Skeletal muscle cell (primary cell): ENCODE measurements at regions not wholly inside any gene's neighbourhood (a gene's known extent, or its start where the extent isn't known, plus 50 kb on each side); places are given as distances from the start of the nearest gene placed in this dataset.

Experiments used
- DNase-seq: peaks from one replicate; pipeline ENCODE4 v3.0.0-alpha.2; 2010; ENCODE audit warnings: low read depth
- H3K4me3 ChIP-seq: 2 replicates; pipeline ENCODE4 v1.5.1; 2011; ENCODE audit warnings: low read depth, mild to moderate bottlenecking, control low read depth, low read length, moderate library complexity

DNA sequence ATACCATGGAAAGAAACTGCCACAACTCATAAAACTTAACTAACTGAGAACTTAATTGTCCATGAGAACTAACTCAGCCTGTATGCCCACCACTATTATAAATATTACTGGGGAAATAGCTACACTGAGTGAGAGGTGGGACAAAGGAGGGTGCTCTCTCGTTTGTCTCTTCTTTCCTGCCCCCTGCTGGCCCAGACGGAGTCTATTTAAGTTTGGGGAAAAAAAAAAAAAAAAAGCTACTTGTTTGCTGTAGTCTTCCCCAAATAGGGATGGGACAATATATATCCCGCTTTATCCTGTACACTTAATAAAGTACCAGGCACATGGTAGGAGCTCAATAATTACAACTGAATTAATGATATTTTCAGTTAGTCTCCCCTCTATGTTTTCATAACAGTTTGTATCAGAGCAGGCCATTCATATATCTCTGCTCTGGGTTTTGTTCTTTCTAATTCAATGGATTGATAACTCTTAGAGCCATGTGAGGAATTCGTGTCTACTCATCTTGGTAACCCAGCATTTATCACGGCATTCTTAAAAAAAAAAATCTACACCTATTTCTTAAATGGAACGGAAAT is 647.6 kb upstream of the PKDCC start:
- no peak for DNase-seq
- H3K4me3 ChIP-seq = no peak overlapping the region

DNA sequence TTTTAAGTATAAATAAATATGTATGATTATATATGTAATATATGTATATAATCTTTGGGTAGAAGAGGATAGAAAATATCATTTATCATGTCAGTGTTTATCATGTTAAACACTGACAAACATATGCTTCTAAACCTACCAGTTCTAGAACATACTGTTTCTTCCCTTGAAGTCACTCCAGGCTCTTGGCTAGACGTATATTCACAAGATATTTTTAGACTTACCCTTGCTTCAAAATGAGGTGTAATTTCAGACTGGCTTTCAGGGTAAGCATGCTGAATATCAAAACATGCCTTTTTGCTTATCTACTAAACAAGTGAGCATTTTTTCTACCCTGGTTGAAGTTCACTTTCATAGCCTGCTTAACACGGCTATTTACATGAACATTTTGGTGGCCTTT is 642.4 kb upstream of the PKDCC start:
- no peak overlapping the region for H3K4me3 ChIP-seq
- no peak for DNase-seq

DNA sequence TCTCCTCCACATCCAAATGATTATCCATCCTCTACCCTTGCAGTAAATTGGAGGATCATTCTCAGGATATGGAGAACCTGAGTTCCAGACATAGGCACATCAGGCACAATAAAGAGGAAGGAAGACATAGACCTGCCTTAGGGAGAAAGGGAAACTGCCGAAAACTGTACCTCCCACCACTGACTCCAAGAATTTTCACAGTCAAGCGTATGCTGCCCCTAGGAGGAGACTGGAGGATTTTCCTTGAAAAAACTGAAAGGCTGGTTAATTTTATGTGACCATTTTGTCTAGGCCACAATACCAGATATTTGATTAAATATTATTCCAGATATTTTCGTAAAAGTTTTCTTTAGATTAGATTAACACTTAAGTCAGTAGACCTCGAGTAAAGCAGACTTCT is 638.5 kb upstream of the PKDCC start:
- DNase-seq = no peak
- no peak overlapping the region for H3K4me3 ChIP-seq

DNA sequence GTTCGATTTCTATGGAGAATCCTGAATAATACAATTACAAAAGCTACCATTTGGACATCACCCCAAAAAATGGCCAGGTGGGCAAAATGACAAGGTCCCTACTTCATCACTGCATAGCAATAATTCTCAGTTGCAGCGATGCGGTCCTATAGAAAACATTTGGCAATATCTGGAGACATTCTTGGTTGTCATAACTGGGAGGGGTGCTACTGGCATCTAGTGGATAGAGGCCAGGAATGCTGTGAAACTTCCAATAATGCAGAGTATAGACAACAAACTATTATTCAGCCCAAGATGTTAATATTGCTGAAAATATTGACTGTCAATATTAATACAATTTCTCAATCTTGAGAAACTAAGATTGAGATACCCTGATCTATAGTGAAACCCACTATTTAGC is 637.8 kb upstream of the PKDCC start:
- no peak overlapping the region for H3K4me3 ChIP-seq
- no peak for DNase-seq

DNA sequence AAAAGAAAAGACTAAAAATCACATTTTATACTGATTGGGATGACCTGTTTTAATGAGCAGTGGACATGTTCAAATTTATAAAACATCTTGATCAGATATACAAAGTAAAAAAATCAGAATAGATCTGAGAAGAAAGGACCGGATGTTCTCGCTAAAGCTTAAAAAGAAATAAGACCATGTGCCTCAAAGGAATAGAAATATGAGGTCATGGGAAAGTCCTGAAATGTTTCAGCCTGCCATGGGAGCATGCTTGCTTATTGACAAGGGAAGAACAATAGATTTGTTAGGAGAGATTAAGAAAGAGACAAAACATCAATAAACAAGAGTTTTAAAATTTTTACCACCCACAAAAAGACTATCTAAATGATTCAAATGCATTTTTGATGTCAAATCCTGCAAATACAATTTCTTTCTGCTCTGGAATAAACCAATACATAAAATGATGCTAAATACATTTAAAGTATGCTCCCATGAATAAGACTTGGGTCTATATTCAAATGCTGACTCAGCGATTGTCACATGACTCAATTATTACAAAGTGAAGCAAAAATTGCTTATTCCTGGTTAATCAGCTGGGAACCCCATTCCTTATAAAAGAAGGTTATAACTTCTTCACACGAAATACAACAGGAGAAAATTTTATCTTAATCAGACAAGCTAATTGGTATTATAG is 633.9 kb upstream of the PKDCC start:
- peak; percentile 4 for DNase-seq
- H3K4me3 ChIP-seq = no peak overlapping the region

DNA sequence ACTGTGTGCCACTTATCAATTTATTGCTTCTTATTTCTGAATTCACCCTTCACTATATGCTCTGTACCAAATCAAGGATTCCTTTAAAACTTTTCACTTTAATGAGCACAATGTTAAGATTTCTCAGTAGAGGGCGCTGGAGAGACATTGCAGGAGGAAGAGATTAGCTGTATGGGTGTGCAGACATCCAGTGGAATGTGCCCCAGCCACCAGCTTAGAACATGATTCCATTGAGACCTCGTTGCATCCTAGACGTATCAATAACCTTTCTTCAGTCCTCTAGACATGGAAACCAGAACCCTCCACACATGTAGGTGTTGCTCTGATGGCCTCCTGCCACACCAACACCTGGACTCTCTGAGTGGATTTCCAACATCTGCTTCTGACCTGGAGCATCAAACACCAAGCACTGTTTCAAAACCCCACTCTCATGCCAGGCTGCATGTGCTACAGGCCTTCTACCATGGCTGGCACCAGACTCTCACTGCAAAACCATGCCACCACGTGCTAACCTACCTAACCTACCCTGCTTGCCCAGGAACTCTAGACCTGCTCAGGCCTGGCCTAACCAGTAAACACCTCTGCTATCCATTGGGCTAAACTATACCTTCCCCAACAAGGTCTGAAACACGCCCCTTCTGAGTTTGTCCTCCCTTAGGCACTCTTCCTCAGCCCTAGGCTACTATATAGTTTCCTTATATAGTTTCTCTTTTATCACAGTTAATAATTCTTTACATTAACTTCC is 633.2 kb upstream of the PKDCC start:
- H3K4me3 ChIP-seq = no peak overlapping the region
- no peak for DNase-seq

DNA sequence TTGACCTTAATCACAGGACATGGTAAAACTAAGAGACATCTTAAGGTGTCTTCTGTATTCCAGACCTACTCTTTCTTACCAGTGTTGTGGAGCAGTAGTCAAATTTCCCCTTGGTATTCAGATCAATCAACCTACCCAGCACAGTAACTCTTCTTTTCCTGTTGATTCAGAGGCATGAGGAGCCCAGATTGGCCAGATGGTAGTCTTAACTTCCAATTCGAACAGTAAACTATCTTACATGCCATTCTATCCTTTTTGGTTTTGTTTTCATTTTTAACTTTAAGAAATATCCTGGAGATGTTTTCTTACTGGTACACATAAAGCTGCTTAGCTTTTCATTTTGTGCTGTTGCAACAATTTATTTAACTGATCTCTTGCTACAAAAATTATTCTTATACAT is 630.3 kb upstream of the PKDCC start:
- no peak for DNase-seq
- H3K4me3 ChIP-seq = no peak overlapping the region

DNA sequence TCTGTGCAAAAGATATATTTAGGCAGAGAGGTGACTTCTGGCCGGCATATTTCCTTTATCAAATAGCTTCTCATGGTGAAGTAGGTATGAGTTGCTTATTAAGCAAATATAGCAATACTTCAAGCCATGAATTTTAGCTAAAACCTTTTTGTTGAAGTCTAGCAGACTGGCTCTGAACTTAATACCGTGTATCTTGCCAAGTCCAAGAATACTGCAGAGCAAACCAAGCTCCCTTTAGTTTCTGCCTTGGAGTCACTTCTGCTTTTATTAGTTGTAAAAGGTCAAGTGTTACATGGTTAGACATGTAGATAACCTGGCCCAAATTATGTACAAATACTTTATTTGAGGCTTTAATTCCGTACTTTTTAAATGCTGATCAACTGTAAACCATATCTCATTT is 627.6 kb upstream of the PKDCC start:
- no peak for DNase-seq
- H3K4me3 ChIP-seq = no peak overlapping the region

DNA sequence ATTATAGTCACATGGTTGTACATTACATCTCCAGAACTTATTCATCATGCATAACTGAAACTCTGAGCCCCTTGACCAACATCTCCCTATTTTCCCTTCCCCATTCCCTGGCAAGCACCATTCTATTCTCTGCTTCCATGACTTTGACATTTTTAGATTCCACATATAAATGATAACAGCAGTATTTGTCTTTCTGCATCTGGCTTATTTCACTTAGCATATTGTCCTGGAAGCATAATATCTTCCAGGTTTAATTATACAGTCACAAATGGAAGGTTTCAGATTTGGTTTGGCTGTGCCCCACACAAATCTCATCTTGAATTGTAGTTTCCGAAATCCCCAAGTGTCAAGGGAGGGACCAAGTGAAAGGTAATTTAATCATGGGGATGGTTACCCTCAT is 626.9 kb upstream of the PKDCC start:
- no peak for DNase-seq
- H3K4me3 ChIP-seq = no peak overlapping the region

DNA sequence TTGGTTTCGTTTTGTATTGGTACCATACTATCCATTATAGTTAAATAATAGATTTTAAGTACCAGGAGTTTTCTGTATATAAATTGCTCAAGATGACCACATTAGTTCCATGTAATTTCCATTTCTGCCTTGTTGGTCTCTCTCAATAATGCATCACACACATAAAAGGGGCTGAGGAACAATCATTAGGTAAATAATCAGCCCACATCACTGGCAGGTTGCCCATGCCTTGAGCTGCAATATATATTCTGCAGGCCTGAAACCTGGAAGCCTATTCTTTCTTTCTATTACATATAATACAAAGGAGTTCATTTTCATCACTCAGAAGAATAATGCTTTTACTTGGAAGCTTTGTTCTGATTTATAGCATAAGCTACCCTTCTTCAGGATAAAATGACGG is 616.1 kb upstream of the PKDCC start:
- no peak for DNase-seq
- no peak overlapping the region for H3K4me3 ChIP-seq

DNA sequence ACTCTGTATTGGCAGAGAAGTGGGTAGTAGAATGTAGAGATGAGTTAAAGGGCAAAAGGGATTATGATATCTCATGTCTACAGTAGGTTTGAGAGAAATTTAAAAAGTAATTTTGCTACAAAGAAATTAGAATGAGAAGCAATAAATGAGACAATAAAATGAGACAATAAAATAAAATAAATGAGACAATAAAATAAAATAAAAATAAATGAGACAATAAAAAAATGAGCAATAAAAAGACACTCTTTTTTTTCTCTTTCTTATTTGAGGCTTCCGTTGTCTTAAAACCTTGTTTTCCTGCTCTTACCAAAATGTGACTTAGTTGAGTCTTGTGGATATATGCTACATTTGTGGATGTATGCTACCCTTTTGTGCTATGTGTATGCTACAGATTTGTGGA is 615.4 kb upstream of the PKDCC start:
- DNase-seq = no peak
- no peak overlapping the region for H3K4me3 ChIP-seq

DNA sequence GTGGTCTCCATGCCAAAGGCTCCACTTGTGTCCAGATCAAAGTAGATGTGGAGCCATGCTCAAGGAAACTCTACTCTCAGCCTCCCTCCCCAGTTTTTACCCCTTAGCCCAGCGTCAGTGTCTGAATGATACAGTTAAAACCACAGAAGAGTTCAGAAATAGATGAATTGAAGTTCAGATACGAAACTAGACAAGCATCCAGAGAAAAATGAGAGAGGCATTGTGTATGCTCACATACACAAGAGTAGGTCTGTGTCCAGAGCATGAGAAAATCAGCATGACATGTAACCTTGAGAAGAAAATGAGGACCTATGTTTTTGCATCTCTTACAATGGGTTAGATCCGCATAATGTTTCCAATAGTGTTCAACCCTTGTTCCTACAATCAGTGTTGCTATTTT is 612.8 kb upstream of the PKDCC start:
- DNase-seq = no peak
- no peak overlapping the region for H3K4me3 ChIP-seq

DNA sequence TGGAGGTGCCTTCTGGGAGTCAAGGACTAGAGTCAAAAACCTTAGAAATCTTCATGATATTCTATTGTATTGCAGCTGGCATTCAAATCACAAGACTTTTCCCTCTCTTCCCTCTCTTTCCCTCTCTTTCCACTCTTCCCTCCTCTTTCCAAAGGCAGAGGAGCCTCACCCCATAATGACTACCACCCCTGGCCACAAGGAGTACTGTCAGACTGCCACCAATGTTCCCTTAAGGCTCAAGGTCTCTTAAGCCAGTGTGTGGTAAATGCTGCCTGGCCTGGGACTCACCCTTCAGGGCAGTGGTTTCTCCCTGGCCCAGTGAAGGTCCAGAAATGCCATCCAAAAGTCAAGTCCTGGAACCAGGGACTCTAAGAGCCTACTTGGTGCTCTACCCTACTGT is 605.9 kb upstream of the PKDCC start:
- H3K4me3 ChIP-seq = no peak overlapping the region
- no peak for DNase-seq

DNA sequence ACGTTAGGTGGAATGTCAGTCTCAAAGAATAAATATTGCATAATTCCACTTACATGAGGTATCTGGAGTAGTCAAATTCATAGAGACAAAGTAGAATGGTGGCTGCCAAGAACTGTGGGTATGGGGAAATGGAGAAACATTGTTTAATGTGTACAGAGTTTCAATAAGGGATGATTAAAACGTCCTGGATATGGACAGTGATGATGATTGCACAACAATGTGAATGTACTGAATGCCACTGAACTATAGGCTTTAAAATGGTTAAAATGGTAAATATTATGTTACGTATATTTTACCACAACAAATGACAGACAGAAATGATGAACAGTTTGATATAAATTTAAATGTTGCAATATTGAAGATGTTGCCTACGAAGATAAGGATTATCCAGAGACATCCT is 602.0 kb upstream of the PKDCC start:
- H3K4me3 ChIP-seq = no peak overlapping the region
- no peak for DNase-seq

DNA sequence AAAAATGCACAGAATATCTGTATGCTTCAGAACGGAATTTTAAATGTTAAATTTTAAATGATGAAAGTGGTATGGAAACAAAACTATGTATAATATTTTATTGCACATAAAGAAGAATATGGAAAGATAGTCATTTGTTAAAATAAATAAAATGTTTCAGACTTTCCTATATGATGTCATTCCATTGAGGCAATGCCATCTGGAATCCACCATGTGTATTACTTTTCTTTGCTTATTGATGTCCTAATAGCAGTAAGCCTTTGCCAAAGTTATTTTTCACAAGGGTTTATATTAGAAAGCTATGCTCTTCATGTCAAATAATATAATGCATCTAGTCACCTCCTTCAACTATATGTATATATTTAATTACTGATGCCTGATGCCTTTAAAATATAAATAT is 601.6 kb upstream of the PKDCC start:
- H3K4me3 ChIP-seq = no peak overlapping the region
- DNase-seq = no peak

DNA sequence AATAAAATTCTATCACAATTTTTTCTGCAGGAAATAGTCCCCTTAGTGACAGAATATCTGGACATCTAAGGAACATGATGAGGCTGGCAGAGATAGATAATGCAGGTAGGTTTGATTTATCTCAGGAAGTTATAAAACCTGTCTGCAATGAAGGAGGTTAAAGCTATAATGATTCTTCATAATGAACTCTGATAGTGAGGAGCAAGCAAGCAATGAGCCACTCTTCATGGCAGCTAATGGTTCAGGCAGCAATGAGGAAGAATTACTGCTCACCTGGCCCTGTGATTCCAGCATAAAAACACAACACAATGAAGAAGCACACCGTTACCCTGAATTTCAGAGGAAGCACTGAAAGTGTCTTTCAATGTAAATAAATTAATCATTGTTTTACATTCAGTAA is 599.6 kb upstream of the PKDCC start:
- no peak overlapping the region for H3K4me3 ChIP-seq
- DNase-seq = no peak

DNA sequence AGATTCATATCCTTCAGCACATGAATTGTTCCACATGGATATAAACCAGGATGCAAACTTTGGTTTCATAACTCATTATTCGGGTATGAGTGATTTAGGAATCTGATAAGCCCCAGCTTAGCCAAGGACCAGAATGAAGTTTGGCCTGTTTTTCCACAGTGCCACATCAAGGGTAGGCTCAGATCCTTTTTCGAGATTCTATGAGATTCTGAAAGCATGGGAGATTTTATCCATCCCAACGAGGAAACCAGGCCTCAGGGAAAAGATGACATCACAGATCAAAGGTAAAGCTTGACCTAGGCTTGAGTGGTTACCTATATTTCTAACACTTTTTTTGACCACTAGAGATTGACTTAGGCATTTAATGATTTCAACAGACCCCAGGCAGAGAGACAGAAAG is 590.8 kb upstream of the PKDCC start:
- no peak overlapping the region for H3K4me3 ChIP-seq
- DNase-seq = no peak

DNA sequence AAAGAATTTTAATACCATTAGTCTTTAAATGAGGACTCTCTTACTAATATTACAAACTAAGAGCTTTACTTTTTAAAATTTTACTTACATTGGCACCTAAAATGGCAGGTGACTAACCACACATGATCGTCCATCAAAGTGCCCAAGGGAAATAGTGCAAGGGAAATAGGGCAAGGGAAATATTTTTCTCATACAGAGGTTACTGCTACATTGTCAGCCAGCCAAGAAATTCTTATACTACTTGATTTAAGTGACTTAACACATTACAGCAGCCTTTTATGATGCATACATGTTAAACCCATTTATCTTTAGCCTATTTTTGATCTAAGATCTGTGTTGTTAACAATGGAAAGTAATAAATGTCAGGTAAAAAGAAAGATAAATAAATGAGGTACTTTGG is 587.2 kb upstream of the PKDCC start:
- no peak for DNase-seq
- no peak overlapping the region for H3K4me3 ChIP-seq

DNA sequence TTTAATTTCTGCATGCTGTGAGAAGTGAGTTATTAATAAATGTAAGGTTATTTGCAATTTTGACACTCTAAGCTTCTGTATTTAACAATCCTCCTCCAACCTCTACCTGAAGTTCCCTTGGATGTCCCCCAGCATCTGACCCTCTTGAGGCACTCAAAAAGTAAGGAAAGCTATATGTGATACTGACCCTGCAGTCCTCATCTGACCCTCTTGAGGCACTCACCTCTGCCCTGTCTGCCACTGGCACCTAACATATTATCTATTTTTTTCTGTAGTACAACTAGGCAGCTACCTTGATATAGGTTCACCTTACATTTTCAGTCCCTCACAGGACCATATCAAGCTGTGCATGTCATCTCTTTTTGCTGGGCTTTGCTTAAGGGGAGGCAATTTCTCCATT is 583.4 kb upstream of the PKDCC start:
- no peak for DNase-seq
- no peak overlapping the region for H3K4me3 ChIP-seq

DNA sequence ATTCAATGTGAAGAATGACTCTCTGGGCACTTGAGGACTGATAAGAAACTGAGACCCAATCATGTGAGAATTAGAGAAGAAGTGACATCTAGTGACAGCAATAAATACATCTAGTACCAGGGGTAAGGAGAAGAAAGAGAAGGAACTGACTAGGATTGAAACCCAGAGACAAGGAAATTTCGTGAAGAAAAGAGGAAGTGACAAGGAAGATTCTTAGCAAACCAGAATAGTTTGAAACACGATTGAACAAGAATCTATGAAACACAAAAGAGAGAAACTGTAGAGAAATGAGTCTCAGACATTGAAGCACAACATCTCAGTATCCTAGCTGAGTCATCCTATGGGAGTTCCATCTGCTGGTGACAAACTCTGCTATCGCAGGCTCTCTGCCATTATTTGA is 571.9 kb upstream of the PKDCC start:
- no peak overlapping the region for H3K4me3 ChIP-seq
- no peak for DNase-seq

DNA sequence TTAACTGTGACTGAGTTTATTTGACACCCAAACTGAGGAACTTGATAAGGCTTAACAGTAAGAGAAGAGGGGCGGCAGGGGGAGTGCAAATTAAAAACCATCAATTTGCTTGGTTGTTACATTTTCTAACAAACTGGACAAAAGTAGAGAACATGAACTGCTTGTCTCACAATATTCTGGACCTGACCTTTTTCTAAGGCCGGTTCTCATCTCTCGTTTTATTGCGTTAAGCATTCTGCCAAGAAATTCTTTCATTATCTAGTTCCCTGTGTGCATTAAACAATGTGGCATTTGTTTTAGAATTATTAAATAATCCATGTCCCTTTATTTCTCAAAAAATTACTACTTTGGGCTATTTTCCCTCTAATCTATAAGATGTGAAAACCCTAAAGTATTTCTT is 565.2 kb upstream of the PKDCC start:
- no peak overlapping the region for H3K4me3 ChIP-seq
- DNase-seq = no peak
